ENCODE measurements at regions not wholly inside any gene's neighbourhood (a gene's known extent, or its start where the extent isn't known, plus 50 kb on each side); places are given as distances from the start of the nearest gene placed in this dataset.

GRCh38 chr16:7113395-7113794, 219.2 kb upstream of the RBFOX1 start:
- Histone ChIP-seq H3K4me3 (ENCODE audit: low read length in 3 of 3) (no peak overlapping the region), H3K9me3 (ENCODE audit: control insufficient read depth in 2 of 3, insufficient read depth in 1 of 3, low read length in 3 of 3) (no peaks in the 10 kb centered on the region), H3K27me3 (ENCODE audit: control insufficient read depth, insufficient read depth, low read length) (no peaks in the 10 kb centered on the region), H3K4me1 (ENCODE audit: control insufficient read depth in 2 of 3, insufficient read depth in 2 of 3, low read depth in 1 of 3, low read length in 3 of 3) (no peaks in the 10 kb centered on the region), H3K27ac (ENCODE audit: low read depth in 2 of 2, low read length in 2 of 2) (no peak overlapping the region), H3K36me3 (ENCODE audit: control insufficient read depth in 2 of 3, insufficient read depth in 3 of 3, low read length in 3 of 3) (no peaks in the 10 kb centered on the region), H3K9ac (ENCODE audit: low read length in 3 of 3) (no peak overlapping the region)
- FAIRE-seq (no peak), DNase-seq (no peak)
- no peak for TF ChIP-seq CTCF (IDR thresholded peaks at IDR 0.05; ENCODE audit: borderline replicate concordance, extremely low read depth, insufficient read depth)
- intact Hi-C loops (cut with DNase I) = no loop called here

GRCh38 chr16:7111265-7111664, 221.4 kb upstream of the RBFOX1 start:
- no peaks in the 10 kb centered on the region for H3K9me3 ChIP-seq (ENCODE audit: control insufficient read depth in 2 of 3, insufficient read depth in 1 of 3, low read length in 3 of 3)
- H3K4me3 ChIP-seq (ENCODE audit: low read length in 3 of 3) = no peak overlapping the region
- FAIRE-seq = no peak

GRCh38 chr16:7107436-7107835, 225.2 kb upstream of the RBFOX1 start:
- DNase-seq (no peak), FAIRE-seq (no peak)
- intact Hi-C loops (cut with DNase I) = no loop called here
- no peaks in the 10 kb centered on the region for H3K27me3 ChIP-seq (ENCODE audit: control insufficient read depth, insufficient read depth, low read length)
- no peaks in the 10 kb centered on the region for H3K9me3 ChIP-seq (ENCODE audit: control insufficient read depth in 2 of 3, insufficient read depth in 1 of 3, low read length in 3 of 3)
- no peak for TF ChIP-seq CTCF (IDR thresholded peaks at IDR 0.05; ENCODE audit: borderline replicate concordance, extremely low read depth, insufficient read depth)
- H3K36me3 ChIP-seq (ENCODE audit: control insufficient read depth in 2 of 3, insufficient read depth in 3 of 3, low read length in 3 of 3) = no peaks in the 10 kb centered on the region
- H3K27ac ChIP-seq (ENCODE audit: low read depth in 2 of 2, low read length in 2 of 2) = no peak overlapping the region
- no peaks in the 10 kb centered on the region for H3K4me1 ChIP-seq (ENCODE audit: control insufficient read depth in 2 of 3, insufficient read depth in 2 of 3, low read depth in 1 of 3, low read length in 3 of 3)
- no peak overlapping the region for H3K9ac ChIP-seq (ENCODE audit: low read length in 3 of 3)
- H3K4me3 ChIP-seq (ENCODE audit: low read length in 3 of 3) = no peak overlapping the region

More at GRCh38 chr16:7111265-7111664, 221.4 kb upstream of the RBFOX1 start:
- no peak for TF ChIP-seq CTCF (IDR thresholded peaks at IDR 0.05; ENCODE audit: borderline replicate concordance, extremely low read depth, insufficient read depth)
- no peak for DNase-seq
- no peak overlapping the region for H3K9ac ChIP-seq (ENCODE audit: low read length in 3 of 3)
- intact Hi-C loops (cut with DNase I) = no loop called here
- no peak overlapping the region for H3K27ac ChIP-seq (ENCODE audit: low read depth in 2 of 2, low read length in 2 of 2)
- H3K36me3 ChIP-seq (ENCODE audit: control insufficient read depth in 2 of 3, insufficient read depth in 3 of 3, low read length in 3 of 3) = no peaks in the 10 kb centered on the region
- H3K4me1 ChIP-seq (ENCODE audit: control insufficient read depth in 2 of 3, insufficient read depth in 2 of 3, low read depth in 1 of 3, low read length in 3 of 3) = no peaks in the 10 kb centered on the region
- no peaks in the 10 kb centered on the region for H3K27me3 ChIP-seq (ENCODE audit: control insufficient read depth, insufficient read depth, low read length)

- Histone ChIP-seq H3K4me1 (ENCODE audit: control insufficient read depth in 2 of 3, insufficient read depth in 2 of 3, low read depth in 1 of 3, low read length in 3 of 3) (no peaks in the 10 kb centered on the region), H3K27me3 (ENCODE audit: control insufficient read depth, insufficient read depth, low read length) (no peaks in the 10 kb centered on the region), H3K9ac (ENCODE audit: low read length in 3 of 3) (no peak overlapping the region), H3K27ac (ENCODE audit: low read depth in 2 of 2, low read length in 2 of 2) (no peak overlapping the region), H3K4me3 (ENCODE audit: low read length in 3 of 3) (no peak overlapping the region), H3K36me3 (ENCODE audit: control insufficient read depth in 2 of 3, insufficient read depth in 3 of 3, low read length in 3 of 3) (no peaks in the 10 kb centered on the region), H3K9me3 (ENCODE audit: control insufficient read depth in 2 of 3, insufficient read depth in 1 of 3, low read length in 3 of 3) (no peaks in the 10 kb centered on the region)
- DNase-seq (no peak), FAIRE-seq (no peak)
- intact Hi-C loops (cut with DNase I) = no loop called here
- no peak for TF ChIP-seq CTCF (IDR thresholded peaks at IDR 0.05; ENCODE audit: borderline replicate concordance, extremely low read depth, insufficient read depth)
Observed at GRCh38 chr16:7103056-7103455, 229.6 kb upstream of the RBFOX1 start.
